ENCODE measurements at regions not wholly inside any gene's neighbourhood (a gene's known extent, or its start where the extent isn't known, plus 50 kb on each side); places are given as distances from the start of the nearest gene placed in this dataset.
A peak's percentile ranks its signal among the peaks of the same experiment; 100 is the strongest.

DNA sequence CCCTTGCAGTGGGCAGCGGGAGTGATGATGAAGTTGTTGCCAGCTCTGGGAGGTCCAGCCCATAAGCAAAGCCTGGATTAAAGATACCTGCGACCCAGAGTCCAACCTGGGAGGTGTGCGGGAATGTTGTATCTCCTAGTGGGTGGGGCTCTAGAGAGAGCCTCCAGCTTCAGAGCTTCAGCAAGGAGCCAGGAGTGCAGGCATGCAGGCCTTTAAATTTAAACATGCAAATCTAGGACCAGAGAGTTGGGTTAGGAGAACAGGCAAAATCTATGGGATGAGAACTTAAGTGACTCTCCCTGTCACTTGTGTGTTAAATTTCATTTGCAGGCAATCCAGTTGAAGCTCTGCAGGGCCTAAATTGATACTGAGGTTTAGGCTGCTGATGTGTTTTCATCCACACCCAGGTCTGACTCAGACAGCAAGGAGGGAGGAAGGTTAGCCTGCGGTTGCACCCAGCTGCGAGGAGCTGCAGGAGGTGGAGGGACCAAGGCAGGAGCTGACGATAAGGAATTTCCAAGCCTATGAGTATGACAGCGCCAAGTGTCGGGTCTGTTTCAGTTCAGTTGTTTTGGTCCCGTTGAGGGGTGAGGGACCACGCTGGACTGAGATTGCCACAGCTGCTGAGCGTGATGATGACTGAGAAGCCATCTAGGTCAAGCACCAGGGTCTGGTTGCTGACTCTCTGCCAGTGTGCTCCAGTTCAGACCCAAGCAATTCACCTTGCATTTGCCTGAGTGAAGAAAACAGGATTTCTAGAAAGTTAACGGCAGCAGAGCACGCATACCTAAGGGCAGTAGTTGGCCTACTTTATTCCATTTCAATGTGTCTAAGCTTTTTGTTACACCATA lies 243.0 kb downstream of the ICE1 start:
- H3K36me3 Mint-ChIP-seq: peaks cover 3% of the 10 kb centered on the region
- H3K9me3 Mint-ChIP-seq: peaks cover 1% of the 10 kb centered on the region
- H3K4me1 Mint-ChIP-seq: peaks cover 3% of the 10 kb centered on the region
- peaks cover 10% of the 10 kb centered on the region for H3K27me3 Mint-ChIP-seq
- no peak overlapping the region for H3K4me3 Mint-ChIP-seq
- ATAC-seq (ENCODE audit: low read depth) (no peak), DNase-seq (ENCODE audit: low spot score in 2 of 2) (no peak)
- H3K27ac Mint-ChIP-seq: no peak overlapping the region

DNA sequence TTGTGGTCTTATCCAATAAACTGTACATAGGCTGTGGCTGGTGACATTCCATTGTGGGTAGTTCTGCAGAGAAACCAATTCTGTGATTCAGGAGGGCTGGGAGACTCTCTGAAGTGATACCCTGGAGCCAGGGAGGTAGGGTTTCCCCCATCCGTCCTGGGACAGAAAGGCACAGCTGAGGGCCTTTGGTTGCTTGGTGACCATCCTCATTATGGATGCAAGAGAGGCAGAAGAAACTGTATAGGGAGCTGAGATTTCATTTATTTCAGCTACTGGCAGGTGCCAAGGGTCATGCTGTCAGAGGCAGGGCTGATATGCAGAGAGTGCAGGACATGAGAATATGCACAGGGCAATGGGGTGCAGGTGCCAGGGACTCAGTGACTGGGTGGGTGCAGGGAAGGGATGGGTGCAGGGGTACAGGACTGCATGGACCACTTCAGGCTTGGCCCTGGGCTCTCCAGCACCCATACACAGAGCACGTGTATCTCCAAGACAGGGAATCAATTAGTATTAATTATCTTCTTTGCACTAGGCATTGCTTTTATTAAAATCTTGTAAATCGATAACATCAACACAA lies 236.5 kb downstream of the ICE1 start:
- Mint-ChIP-seq H3K9me3 (no peaks in the 10 kb centered on the region), H3K27ac (no peak overlapping the region), H3K4me3 (no peak overlapping the region), H3K27me3 (peaks cover 7% of the 10 kb centered on the region), H3K36me3 (peaks cover 3% of the 10 kb centered on the region), H3K4me1 (peaks cover 14% of the 10 kb centered on the region)
- ATAC-seq (ENCODE audit: low read depth) (no peak), DNase-seq (ENCODE audit: low spot score in 2 of 2) (no peak)

DNA sequence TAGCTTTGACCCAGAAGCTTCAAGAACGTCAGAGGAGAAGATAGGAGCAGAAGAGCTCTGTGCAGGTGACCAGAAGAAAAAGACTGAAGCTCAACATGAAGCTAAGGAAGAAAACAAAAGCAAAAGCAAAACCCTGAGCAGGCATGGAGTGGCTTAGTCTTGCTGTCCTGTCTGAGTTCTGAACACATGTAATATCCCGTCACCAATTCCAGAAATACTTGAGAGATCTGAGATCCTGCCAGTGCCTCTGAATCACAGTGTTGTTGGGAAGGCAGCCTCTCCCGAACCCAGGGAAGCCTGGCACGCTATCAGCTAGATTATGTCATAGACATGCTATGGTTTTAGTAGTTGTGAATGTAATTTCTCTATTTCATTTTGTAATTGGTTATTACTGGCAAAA lies 235.7 kb downstream of the ICE1 start:
- Mint-ChIP-seq H3K4me3 (peak overlapping the region; percentile 30), H3K27ac (no peak overlapping the region), H3K9me3 (no peaks in the 10 kb centered on the region), H3K36me3 (peaks cover 3% of the 10 kb centered on the region), H3K4me1 (peaks cover 14% of the 10 kb centered on the region), H3K27me3 (peaks cover 7% of the 10 kb centered on the region)
- no peak for DNase-seq (ENCODE audit: low spot score in 2 of 2)
- ATAC-seq (ENCODE audit: low read depth): no peak

DNA sequence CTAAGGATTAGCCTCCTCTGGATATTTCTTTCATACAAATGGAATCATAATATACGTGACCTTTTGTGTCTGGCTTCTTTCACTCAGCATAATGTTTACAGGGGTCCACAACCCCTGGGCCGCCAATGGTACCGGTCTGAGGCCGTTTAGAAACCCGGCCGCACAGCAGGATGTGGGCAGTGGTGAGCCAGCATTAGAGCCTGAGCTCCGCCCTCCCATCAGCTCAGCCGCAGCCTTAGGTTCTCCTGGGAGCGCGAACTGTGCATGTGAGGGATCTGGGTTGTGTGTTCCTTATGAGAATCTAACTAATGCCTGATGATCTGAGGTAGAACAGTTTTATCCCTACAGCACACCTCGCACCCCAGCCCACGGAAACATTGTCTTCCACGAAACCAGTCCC lies 229.7 kb downstream of the ICE1 start:
- H3K27ac Mint-ChIP-seq: no peak overlapping the region
- peaks cover 1% of the 10 kb centered on the region for H3K27me3 Mint-ChIP-seq
- peaks cover 2% of the 10 kb centered on the region for H3K9me3 Mint-ChIP-seq
- H3K4me1 Mint-ChIP-seq: peaks cover 14% of the 10 kb centered on the region
- H3K36me3 Mint-ChIP-seq: no peaks in the 10 kb centered on the region
- DNase-seq (ENCODE audit: low spot score in 2 of 2) (no peak), ATAC-seq (ENCODE audit: low read depth) (no peak)
- no peak overlapping the region for H3K4me3 Mint-ChIP-seq

DNA sequence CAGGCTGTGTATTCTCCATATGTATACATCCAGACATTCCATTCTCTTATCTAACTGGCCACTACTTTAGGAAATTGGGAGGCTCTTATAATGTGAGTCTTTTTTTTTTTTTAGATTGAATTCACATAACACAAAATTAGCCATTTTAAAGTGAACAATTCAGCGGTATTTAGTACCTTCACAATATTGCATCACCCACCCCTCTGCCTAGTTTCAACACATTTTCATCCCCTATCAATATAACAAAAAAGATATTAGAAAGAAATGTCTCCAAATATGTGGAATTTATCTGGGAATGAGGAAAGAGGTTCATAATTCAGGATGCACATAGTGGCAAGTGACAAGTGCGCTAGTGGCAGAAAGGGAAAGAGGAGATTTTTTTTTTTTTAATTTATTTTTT lies 228.5 kb downstream of the ICE1 start:
- Mint-ChIP-seq H3K4me3 (no peak overlapping the region), H3K9me3 (peaks cover 2% of the 10 kb centered on the region), H3K4me1 (peaks cover 14% of the 10 kb centered on the region), H3K27ac (no peak overlapping the region), H3K27me3 (no peaks in the 10 kb centered on the region), H3K36me3 (no peaks in the 10 kb centered on the region)
- DNase-seq (ENCODE audit: low spot score in 2 of 2): no peak
- no peak for ATAC-seq (ENCODE audit: low read depth)

DNA sequence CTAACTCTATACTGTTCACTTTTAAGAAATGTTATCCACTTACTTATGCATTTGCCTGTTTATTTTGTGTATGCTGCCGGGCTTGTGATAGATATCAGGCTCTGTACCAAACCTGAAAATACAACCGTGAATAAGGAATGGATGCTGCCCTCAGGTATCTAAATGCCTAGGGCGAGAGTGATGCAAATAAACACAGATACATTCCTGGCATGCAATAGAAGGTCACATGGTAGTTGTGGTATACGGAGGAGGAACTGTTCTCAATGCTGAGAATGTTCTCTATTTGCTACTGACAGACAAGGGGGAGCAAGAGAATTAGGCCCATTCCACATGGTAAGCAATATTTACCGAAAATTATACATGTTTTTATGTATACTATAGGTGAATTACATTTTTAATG lies 227.8 kb downstream of the ICE1 start:
- no peak overlapping the region for H3K27ac Mint-ChIP-seq
- no peaks in the 10 kb centered on the region for H3K36me3 Mint-ChIP-seq
- no peaks in the 10 kb centered on the region for H3K27me3 Mint-ChIP-seq
- ATAC-seq (ENCODE audit: low read depth) (peak; percentile 95), DNase-seq (ENCODE audit: low spot score in 2 of 2) (no peak)
- peaks cover 2% of the 10 kb centered on the region for H3K9me3 Mint-ChIP-seq
- peaks cover 14% of the 10 kb centered on the region for H3K4me1 Mint-ChIP-seq
- no peak overlapping the region for H3K4me3 Mint-ChIP-seq

DNA sequence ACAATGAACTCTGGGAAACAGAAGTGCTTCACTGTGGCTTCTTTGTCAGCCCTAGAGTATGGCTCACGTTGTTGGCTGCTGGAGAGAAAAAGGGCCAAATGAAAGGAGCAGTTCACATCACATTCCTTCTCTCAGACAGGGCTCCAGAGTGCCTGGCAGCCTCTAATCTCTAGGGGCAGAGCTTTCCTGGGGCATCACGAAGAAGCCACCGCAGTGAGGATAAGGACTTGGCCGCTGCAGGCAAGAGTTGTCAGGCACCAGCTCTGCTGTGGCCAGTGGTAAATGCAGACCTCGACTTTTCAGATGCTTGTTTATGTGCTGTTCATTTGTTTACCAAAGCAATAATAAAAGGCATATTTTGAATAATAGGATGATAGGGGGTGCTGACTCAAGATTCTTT lies 227.2 kb downstream of the ICE1 start:
- peaks cover 2% of the 10 kb centered on the region for H3K9me3 Mint-ChIP-seq
- H3K4me3 Mint-ChIP-seq: no peak overlapping the region
- DNase-seq (ENCODE audit: low spot score in 2 of 2) (no peak), ATAC-seq (ENCODE audit: low read depth) (no peak)
- no peaks in the 10 kb centered on the region for H3K27me3 Mint-ChIP-seq
- peaks cover 14% of the 10 kb centered on the region for H3K4me1 Mint-ChIP-seq
- H3K36me3 Mint-ChIP-seq: no peaks in the 10 kb centered on the region
- no peak overlapping the region for H3K27ac Mint-ChIP-seq

DNA sequence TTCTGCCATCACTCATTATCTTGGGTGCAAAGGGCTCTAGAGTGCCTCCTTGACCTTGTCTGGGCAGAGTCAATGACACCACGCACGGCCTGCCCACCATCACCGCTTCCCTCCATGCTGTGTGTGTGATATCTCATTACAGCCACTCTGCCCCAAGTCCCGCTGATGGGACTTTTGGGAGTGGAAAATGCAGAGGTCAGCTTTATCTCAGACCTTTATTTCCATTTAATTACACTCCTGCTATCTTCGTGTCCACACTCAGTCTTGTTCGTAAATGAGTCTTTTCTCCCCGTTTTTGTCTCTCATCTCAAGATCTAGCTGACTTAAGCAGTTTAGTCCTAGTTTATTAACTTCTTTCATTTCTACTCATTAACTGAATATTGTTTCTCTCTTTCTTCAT lies 226.2 kb downstream of the ICE1 start:
- no peak overlapping the region for H3K27ac Mint-ChIP-seq
- DNase-seq (ENCODE audit: low spot score in 2 of 2): no peak
- H3K36me3 Mint-ChIP-seq: no peaks in the 10 kb centered on the region
- no peak overlapping the region for H3K4me3 Mint-ChIP-seq
- no peak for ATAC-seq (ENCODE audit: low read depth)
- H3K9me3 Mint-ChIP-seq: peaks cover 2% of the 10 kb centered on the region
- H3K27me3 Mint-ChIP-seq: no peaks in the 10 kb centered on the region
- peaks cover 14% of the 10 kb centered on the region for H3K4me1 Mint-ChIP-seq

DNA sequence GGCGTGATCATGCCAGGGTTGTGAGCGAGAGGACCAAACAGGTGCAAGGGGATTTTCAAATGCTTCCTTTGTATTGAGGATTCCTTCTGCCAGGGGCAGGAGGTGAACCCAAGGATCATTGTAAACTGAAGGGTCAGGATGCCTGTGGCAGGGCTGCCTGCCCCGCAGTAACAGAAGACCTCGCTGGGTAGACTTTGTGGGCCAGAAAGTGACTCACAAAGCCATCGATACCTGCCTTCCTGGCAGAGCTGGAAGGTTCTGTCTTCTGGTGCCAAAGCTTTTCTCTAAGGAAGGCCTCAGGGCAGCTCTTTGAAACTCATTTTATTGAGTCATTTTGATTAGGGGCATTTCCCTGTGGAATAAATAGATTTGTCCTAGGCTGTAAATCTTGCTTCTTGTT lies 223.4 kb downstream of the ICE1 start:
- Mint-ChIP-seq H3K27me3 (no peaks in the 10 kb centered on the region), H3K4me1 (peaks cover 14% of the 10 kb centered on the region), H3K4me3 (no peak overlapping the region), H3K36me3 (no peaks in the 10 kb centered on the region), H3K27ac (no peak overlapping the region), H3K9me3 (peaks cover 2% of the 10 kb centered on the region)
- no peak for DNase-seq (ENCODE audit: low spot score in 2 of 2)
- ATAC-seq (ENCODE audit: low read depth): no peak

DNA sequence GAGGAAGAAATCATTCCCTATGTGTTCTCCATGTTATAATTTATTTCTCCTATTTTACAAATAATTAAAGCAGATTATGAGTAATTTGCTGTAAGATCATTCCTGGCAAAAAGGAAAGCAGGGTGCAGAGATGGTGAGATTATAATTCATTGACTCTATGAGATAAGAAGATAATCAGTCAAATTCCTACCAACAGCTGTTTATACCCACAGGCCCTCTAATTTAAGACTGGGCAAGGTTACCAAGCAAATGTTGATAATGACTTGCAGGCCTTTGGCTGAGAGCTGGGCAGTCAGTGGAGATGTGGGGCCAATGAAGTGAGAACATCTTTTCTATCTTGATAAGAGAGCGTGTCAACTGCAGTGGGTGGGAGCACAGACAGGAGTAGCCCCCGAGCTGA lies 222.7 kb downstream of the ICE1 start:
- H3K36me3 Mint-ChIP-seq: peaks cover 1% of the 10 kb centered on the region
- DNase-seq (ENCODE audit: low spot score in 2 of 2) (no peak), ATAC-seq (ENCODE audit: low read depth) (no peak)
- no peak overlapping the region for H3K27ac Mint-ChIP-seq
- no peak overlapping the region for H3K4me3 Mint-ChIP-seq
- peaks cover 12% of the 10 kb centered on the region for H3K4me1 Mint-ChIP-seq
- H3K27me3 Mint-ChIP-seq: no peaks in the 10 kb centered on the region
- H3K9me3 Mint-ChIP-seq: peaks cover 2% of the 10 kb centered on the region

DNA sequence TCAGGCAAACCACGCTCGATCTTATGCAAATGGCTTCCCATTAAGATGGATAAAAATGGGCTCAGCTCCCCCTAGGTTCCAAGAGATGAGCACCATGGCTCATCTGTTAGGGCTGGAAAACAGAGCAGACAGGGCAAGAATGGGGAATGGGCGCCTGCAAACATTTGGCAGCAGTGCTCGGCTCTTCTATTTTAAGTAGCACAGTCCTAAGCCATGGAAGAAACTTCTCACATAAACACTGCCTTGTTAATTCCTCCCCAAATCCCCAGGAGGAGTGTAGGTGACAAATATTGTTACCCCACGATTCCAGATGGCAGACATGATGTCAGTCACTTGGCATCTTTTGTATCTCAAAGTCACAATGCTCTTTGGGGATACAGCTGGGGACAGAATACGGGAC lies 221.8 kb downstream of the ICE1 start:
- DNase-seq (ENCODE audit: low spot score in 2 of 2): no peak
- H3K9me3 Mint-ChIP-seq: peaks cover 2% of the 10 kb centered on the region
- ATAC-seq (ENCODE audit: low read depth): no peak
- no peak overlapping the region for H3K27ac Mint-ChIP-seq
- H3K36me3 Mint-ChIP-seq: peaks cover 1% of the 10 kb centered on the region
- peaks cover 11% of the 10 kb centered on the region for H3K4me1 Mint-ChIP-seq
- no peaks in the 10 kb centered on the region for H3K27me3 Mint-ChIP-seq
- no peak overlapping the region for H3K4me3 Mint-ChIP-seq

DNA sequence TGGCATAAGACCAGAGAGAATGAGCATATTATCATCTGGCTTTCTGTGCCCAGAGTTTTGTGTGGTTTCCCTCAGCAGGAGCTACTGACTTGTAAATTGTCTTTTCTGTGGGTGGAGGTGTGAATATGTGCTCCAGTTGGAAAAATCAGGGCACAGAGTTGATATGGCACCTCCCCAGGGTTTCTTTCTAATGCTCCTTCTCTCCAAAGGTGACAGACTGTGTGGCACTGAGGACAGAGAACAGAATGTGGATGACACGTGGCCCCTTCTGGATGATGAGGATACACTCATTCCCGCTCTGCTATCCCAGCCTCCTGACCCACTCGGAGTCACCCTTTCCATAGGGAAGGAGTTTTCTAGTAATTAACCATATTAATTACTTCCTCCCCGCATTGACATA lies 221.0 kb downstream of the ICE1 start:
- H3K4me3 Mint-ChIP-seq: no peak overlapping the region
- ATAC-seq (ENCODE audit: low read depth): no peak
- DNase-seq (ENCODE audit: low spot score in 2 of 2): no peak
- peaks cover 5% of the 10 kb centered on the region for H3K4me1 Mint-ChIP-seq
- H3K9me3 Mint-ChIP-seq: no peaks in the 10 kb centered on the region
- no peaks in the 10 kb centered on the region for H3K27me3 Mint-ChIP-seq
- H3K27ac Mint-ChIP-seq: no peak overlapping the region
- peaks cover 1% of the 10 kb centered on the region for H3K36me3 Mint-ChIP-seq

DNA sequence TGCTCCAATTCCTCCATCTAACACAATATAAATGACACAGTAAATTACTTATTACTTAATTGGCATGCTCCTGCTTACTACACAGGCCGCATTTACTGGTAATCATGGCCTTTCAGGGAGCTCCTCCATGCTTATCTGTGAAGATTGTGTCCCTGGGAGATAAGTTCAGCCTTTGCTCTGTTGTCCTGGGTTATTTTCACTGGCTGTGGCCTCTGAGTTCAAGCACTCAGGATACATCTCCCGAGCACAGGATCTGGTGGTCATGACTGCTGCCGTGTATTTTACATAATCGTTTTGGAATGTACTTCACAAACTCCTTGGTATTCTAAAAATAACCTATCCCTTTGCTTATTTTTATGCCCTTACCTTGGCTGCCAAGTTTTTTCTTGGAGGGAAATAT lies 215.7 kb downstream of the ICE1 start:
- DNase-seq (ENCODE audit: low spot score in 2 of 2): no peak
- Mint-ChIP-seq H3K27ac (no peak overlapping the region), H3K4me1 (no peaks in the 10 kb centered on the region), H3K9me3 (no peaks in the 10 kb centered on the region), H3K36me3 (peaks cover 1% of the 10 kb centered on the region), H3K27me3 (no peaks in the 10 kb centered on the region), H3K4me3 (no peak overlapping the region)
- no peak for ATAC-seq (ENCODE audit: low read depth)

DNA sequence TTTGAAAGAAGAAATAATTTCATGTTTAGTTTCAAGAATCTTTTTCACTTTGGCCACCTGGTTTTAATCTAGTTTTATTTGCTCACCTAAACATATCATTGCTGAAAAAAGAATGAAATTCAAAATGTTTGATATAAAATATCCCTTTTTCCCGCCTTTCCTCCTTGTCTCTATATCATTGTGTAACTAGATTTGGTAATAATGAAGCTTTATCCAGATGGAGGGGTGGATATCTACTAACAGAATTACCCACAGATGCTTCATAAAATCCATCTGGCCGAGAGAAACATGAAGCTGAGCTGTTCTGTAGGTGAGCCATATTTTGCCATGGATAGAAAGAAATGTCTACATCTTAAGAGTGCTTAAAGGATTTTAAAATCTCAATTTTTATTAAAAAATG lies 214.7 kb downstream of the ICE1 start:
- no peaks in the 10 kb centered on the region for H3K4me1 Mint-ChIP-seq
- peaks cover 3% of the 10 kb centered on the region for H3K36me3 Mint-ChIP-seq
- H3K4me3 Mint-ChIP-seq: no peak overlapping the region
- H3K27me3 Mint-ChIP-seq: peaks cover 3% of the 10 kb centered on the region
- DNase-seq (ENCODE audit: low spot score in 2 of 2) (no peak), ATAC-seq (ENCODE audit: low read depth) (no peak)
- no peak overlapping the region for H3K27ac Mint-ChIP-seq
- H3K9me3 Mint-ChIP-seq: peaks cover 5% of the 10 kb centered on the region

DNA sequence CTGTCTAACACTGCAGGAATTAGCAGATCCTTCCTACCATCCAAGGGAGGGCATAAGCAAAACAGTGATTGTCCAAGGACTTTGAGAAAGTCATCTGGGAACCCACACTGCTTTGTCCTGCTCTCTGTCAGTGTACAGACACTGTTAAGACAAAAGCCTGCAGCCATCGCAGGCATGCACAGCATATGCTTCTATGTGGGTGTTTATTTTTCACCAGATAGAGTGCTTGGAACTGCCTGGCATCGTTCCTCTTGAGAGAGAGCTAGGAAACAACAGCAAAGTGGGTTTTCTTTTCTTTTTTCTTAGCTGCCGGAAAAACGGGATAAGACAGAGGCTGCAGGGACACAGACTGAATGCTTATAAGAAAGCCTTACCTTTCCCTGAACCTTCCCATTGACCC lies 212.3 kb downstream of the ICE1 start:
- no peak for DNase-seq (ENCODE audit: low spot score in 2 of 2)

More for the DNA sequence above, 212.3 kb downstream of the ICE1 start:
- Mint-ChIP-seq H3K27ac (no peak overlapping the region), H3K4me3 (no peak overlapping the region), H3K27me3 (peaks cover 3% of the 10 kb centered on the region), H3K9me3 (peaks cover 5% of the 10 kb centered on the region), H3K36me3 (peaks cover 2% of the 10 kb centered on the region), H3K4me1 (no peaks in the 10 kb centered on the region)
- no peak for ATAC-seq (ENCODE audit: low read depth)
